ENCODE measurements at regions not wholly inside any gene's neighbourhood (a gene's known extent, or its start where the extent isn't known, plus 50 kb on each side); places are given as distances from the start of the nearest gene placed in this dataset.

DNA sequence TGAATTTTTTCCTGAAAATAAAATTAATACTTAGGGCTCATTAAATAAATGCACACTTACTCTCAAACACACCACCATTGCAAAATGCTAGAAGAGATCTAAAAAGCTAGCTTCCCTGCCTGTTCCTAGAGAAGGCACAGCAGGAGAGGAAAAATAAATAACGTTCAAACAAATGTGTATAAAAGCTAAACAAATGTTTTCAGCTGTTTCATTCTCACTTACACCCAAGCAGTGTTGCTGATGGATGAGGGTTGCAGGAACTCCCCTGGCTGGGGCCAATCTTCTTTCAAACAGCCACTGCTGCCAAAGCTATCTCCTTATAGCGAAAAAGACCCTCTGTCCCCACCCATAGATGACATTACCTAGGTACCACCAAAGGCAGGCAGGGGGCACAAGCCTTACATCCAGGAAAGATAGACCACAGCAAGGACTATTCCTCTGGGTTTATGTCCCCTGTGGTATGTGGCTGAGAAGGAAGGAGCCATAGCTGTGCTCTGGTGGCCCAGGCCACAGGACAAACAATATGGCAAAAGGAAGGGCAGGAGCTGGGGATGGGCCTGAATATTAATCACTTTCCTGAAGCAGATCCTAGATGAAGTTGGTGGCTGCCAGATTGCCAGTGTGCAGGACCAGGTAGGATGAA, 214.6 kb downstream of the TTC32 start:
- TF ChIP-seq, protein P1, sequence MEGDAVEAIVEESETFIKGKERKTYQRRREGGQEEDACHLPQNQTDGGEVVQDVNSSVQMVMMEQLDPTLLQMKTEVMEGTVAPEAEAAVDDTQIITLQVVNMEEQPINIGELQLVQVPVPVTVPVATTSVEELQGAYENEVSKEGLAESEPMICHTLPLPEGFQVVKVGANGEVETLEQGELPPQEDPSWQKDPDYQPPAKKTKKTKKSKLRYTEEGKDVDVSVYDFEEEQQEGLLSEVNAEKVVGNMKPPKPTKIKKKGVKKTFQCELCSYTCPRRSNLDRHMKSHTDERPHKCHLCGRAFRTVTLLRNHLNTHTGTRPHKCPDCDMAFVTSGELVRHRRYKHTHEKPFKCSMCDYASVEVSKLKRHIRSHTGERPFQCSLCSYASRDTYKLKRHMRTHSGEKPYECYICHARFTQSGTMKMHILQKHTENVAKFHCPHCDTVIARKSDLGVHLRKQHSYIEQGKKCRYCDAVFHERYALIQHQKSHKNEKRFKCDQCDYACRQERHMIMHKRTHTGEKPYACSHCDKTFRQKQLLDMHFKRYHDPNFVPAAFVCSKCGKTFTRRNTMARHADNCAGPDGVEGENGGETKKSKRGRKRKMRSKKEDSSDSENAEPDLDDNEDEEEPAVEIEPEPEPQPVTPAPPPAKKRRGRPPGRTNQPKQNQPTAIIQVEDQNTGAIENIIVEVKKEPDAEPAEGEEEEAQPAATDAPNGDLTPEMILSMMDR (IDR thresholded peaks at IDR 0.05) = no peak
- H3K4me3 ChIP-seq = no peak overlapping the region
- intact Hi-C loops (cut with DNase I) = no loop called here
- H3K27me3 ChIP-seq = no peaks in the 10 kb centered on the region
- ATAC-seq = no peak
- no peaks in the 10 kb centered on the region for H3K36me3 ChIP-seq
- no peaks in the 10 kb centered on the region for H3K9me3 ChIP-seq
- DNase-seq = no peak
- no peaks in the 10 kb centered on the region for H3K4me1 ChIP-seq
- no peak overlapping the region for H3K27ac ChIP-seq

DNA sequence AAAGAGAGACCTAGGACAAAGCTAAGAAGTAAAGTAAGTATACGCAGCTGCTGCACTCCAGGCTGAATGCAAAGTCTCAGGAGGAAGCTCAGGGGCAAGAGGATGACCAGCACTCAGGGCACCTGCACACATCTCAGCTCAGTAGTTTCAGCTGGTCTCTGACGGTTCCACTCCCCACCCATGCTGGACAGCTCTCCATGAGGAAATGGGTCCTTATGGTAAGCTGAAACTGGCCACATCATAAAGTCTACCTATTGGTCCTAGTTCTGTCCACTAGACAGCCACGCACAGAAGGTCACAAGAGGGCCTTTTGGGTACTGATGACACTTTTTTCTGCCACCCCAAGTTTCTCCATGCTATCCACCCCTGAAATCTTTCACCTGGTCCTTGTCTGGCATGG, 215.3 kb downstream of the TTC32 start:
- Histone ChIP-seq H3K4me1 (no peaks in the 10 kb centered on the region), H3K9me3 (no peaks in the 10 kb centered on the region), H3K4me3 (no peak overlapping the region), H3K27ac (no peak overlapping the region), H3K36me3 (no peaks in the 10 kb centered on the region), H3K27me3 (no peaks in the 10 kb centered on the region)
- intact Hi-C loops (cut with DNase I) = no loop called here
- DNase-seq = no peak
- TF ChIP-seq, protein P1 (IDR thresholded peaks at IDR 0.05) = no peak
- no peak for ATAC-seq

DNA sequence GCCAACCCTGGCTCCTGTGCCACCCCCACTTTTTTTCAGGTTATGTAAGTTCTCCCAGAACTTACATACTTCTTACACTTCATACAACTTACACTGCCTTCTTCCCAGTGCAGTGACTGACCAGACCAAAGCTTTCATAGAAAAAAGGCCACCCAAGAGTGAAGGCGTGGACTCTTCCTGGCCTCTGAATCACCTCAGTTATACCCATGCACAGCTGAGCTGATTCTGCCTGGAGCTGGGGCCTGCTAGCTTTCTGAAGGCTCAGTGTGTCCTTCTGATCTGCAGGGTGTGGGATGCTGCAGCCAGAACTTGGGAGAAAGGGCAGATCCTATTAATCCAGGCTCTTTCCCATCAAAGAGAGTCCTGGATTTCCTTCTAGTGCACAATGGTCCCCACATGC, 216.1 kb downstream of the TTC32 start:
- Histone ChIP-seq H3K4me1 (no peaks in the 10 kb centered on the region), H3K36me3 (no peaks in the 10 kb centered on the region), H3K4me3 (no peak overlapping the region), H3K27ac (no peak overlapping the region), H3K9me3 (no peaks in the 10 kb centered on the region), H3K27me3 (no peaks in the 10 kb centered on the region)
- no peak for ATAC-seq
- intact Hi-C loops (cut with DNase I) = no loop called here
- TF ChIP-seq, protein P1 (IDR thresholded peaks at IDR 0.05) = no peak
- DNase-seq = no peak

DNA sequence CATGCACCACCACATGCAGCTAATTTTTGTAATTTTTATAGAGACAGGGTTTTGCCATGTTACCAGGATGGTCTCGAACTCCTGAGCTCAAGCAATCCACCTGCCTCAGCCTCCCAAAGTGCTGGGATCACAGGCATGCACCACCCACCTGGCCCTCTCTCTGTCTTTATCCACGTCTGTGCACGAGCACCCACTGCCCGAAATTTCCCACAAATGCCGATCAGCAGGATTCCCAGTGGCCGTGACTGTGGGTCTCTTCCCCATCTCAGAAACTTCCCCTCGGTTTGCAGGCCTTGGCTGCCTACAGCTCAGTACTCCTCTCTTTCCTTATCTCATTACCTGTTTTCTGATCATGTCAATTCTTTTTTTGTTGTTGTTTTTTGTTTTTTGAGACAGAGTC, 217.3 kb downstream of the TTC32 start:
- H3K36me3 ChIP-seq = no peaks in the 10 kb centered on the region
- no peak for ATAC-seq
- H3K4me3 ChIP-seq = no peak overlapping the region
- TF ChIP-seq, protein P1 (IDR thresholded peaks at IDR 0.05) = no peak
- DNase-seq = no peak
- no peaks in the 10 kb centered on the region for H3K9me3 ChIP-seq
- intact Hi-C loops (cut with DNase I) = no loop called here
- H3K27ac ChIP-seq = no peak overlapping the region
- H3K4me1 ChIP-seq = no peaks in the 10 kb centered on the region
- no peaks in the 10 kb centered on the region for H3K27me3 ChIP-seq

DNA sequence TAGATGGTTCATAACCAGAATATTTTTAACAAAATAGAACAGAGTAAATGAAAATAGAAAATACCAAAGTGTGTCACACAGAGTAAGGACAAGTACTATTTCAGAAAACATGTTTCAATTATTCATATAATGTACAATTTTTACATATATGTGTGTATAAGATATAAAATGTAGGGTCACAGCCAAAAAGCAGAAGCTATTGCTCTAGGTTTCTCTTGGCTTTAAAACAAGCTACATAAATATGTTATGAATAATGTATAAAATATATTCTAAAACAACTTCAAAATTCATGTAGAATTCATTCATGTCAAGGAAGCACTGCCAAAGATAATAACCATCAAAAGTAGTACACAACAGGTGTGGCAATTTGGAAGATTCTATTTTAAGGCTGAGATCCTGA, 218.2 kb downstream of the TTC32 start:
- ATAC-seq (no peak), DNase-seq (no peak)
- TF ChIP-seq, protein P1 (IDR thresholded peaks at IDR 0.05) = no peak
- intact Hi-C loops (cut with DNase I) = no loop called here
- Histone ChIP-seq H3K9me3 (no peaks in the 10 kb centered on the region), H3K27ac (no peak overlapping the region), H3K4me1 (no peaks in the 10 kb centered on the region), H3K4me3 (no peak overlapping the region), H3K27me3 (no peaks in the 10 kb centered on the region), H3K36me3 (no peaks in the 10 kb centered on the region)

Measured in left lung (tissue), 4 donors.